K562 (cell line): ENCODE measurements at regions not wholly inside any gene's neighbourhood (a gene's known extent, or its start where the extent isn't known, plus 50 kb on each side); places are given as distances from the start of the nearest gene placed in this dataset.

Experiments used
- ATAC-seq: fragments of 200-7000 bp; cut with Tn5 transposase; 3 replicates; pipeline ENCODE4 v1.9.1; 2020; ENCODE audit warnings: moderate library complexity
- BruUV-seq: library from RNA; stranded (reverse); fragments of 400-500 nt; replicated peaks from 2 replicates; lab custom pipeline; 2021; lab: Mats Ljungman, UMichigan
- CTCF ChIA-PET: fragments of 300-600 bp; formaldehyde crosslinking; extraction: SDS; loops from one replicate; lab custom pipeline; 2021; ENCODE audit warnings: low intra/inter-chr PET ratio; lab: Yijun Ruan, JAX
- POLR2A ChIA-PET: fragments of 300-600, 350-650 bp; sonication (Branson Sonifier 250); formaldehyde crosslinking; extraction: SDS; loops from one replicate; lab custom pipeline; 2021; ENCODE audit warnings: antibody characterized with exemption, inconsistent platforms; lab: Yijun Ruan, JAX
- DNase-seq, 4 experiments: peaks; one replicate each; pipeline versions ENCODE4 v3.0.0 to v3.0.0-alpha.2; 2011 to 2018; ENCODE audit warnings: low spot score in 3 of 4, mixed read lengths in 3 of 4; ENCODE audit errors: extremely low read depth in 1 of 4
- FAIRE-seq: peaks from 2 replicates; lab custom pipeline; 2011; peaks lifted over from hg19 to GRCh38; lab: Jason Lieb, UNC
- H2AFZ ChIP-seq: 2 replicates; pipeline ENCODE4 v1.6.0; 2011; ENCODE audit warnings: low read depth, low read length, control low read depth, inconsistent platforms
- H3K27ac ChIP-seq: fragments of 200-600 bp; 3 replicates; pipeline ENCODE4 v1.8.0; 2011; ENCODE audit warnings: low read depth, mild to moderate bottlenecking, control low read depth, inconsistent platforms, low read length, moderate library complexity, mixed read lengths; ENCODE audit errors: extremely low read depth
- H3K27me3 ChIP-seq, 2 experiments: fragments of 300-600 bp in 1 of 2; 2 replicates in 1 of 2; 3 replicates in 1 of 2; pipeline versions ENCODE4 v1.6.0 to v1.8.0; 2011; ENCODE audit warnings: inconsistent platforms in 2 of 2, low read length in 2 of 2, mild to moderate bottlenecking in 1 of 2, mixed read lengths in 1 of 2, moderate library complexity in 1 of 2; ENCODE audit not compliant: control insufficient read depth in 2 of 2, insufficient read depth in 2 of 2
- H3K36me3 ChIP-seq: fragments of 300-600 bp; 3 replicates; pipeline ENCODE4 v1.8.0; 2011; ENCODE audit warnings: mild to moderate bottlenecking, low read length, inconsistent platforms; ENCODE audit not compliant: control insufficient read depth, insufficient read depth
- H3K4me1 ChIP-seq, 2 experiments: fragments of 200-600 bp in 1 of 2; replicated peaks in 1 of 2; 2 replicates in 1 of 2; 3 replicates in 1 of 2; pipeline versions ENCODE4 v1.5.1 to v1.8.0; 2011; ENCODE audit warnings: inconsistent platforms in 2 of 2, low read length in 2 of 2, mild to moderate bottlenecking in 1 of 2, mixed read lengths in 1 of 2, moderate library complexity in 1 of 2; ENCODE audit not compliant: control insufficient read depth in 2 of 2, insufficient read depth in 2 of 2
- H3K4me2 ChIP-seq: 2 replicates; pipeline ENCODE4 v1.6.1; 2011; ENCODE audit warnings: low read length, control low read depth, inconsistent platforms, mixed read lengths; ENCODE audit not compliant: insufficient read depth
- H3K4me3 ChIP-seq: fragments of 200-600 bp; sonication (generic), shearing (Covaris generic); 2 replicates; pipeline ENCODE4 v1.5.1; 2016; ENCODE audit warnings: control low read depth, inconsistent platforms
- H3K79me2 ChIP-seq: fragments of 200-600 bp; 3 replicates; pipeline ENCODE4 v1.8.0; 2011; ENCODE audit warnings: low read length, inconsistent platforms; ENCODE audit not compliant: control insufficient read depth, insufficient read depth
- H3K9ac ChIP-seq, 2 experiments: 2 replicates each; pipeline versions ENCODE4 v1.6.0 to v1.6.1; 2011; ENCODE audit warnings: low read depth in 2 of 2, low read length in 2 of 2, control low read depth in 1 of 2, inconsistent platforms in 1 of 2, mild to moderate bottlenecking in 1 of 2, mixed read lengths in 1 of 2; ENCODE audit not compliant: insufficient read depth in 1 of 2
- H3K9me1 ChIP-seq: one replicate; pipeline ENCODE4 v1.6.0; 2011; ENCODE audit warnings: inconsistent platforms, mild to moderate bottlenecking, low read length, moderate library complexity; ENCODE audit not compliant: control insufficient read depth, insufficient read depth
- H3K9me3 ChIP-seq: replicated peaks from 2 replicates; pipeline ENCODE4 v1.5.1; 2011; ENCODE audit warnings: low read depth, low read length, inconsistent platforms; ENCODE audit not compliant: control insufficient read depth, insufficient read depth
- H4K20me1 ChIP-seq: replicated peaks from 2 replicates; pipeline ENCODE4 v1.6.1; 2011; ENCODE audit warnings: low read length, inconsistent platforms, mixed read lengths; ENCODE audit not compliant: control insufficient read depth, insufficient read depth
- BDP1 ChIP-seq: IDR thresholded peaks from 3 replicates; pipeline ENCODE4 v1.6.1; 2011; ENCODE audit not compliant: insufficient read length, insufficient read depth
- BRD4 ChIP-seq: fragments of 200-600 bp; sonication (generic); IDR thresholded peaks from 2 replicates; pipeline ENCODE4 v1.6.1; 2017; ENCODE audit warnings: inconsistent platforms
- FOXA3 ChIP-seq, 2 experiments: fragments of 450-650 bp in 1 of 2; sonication (generic) in 1 of 2; formaldehyde crosslinking; IDR thresholded peaks in 1 of 2; conservative IDR thresholded peaks in 1 of 2; 2 replicates each; pipeline versions ENCODE4 v1.4.0 to v1.8.0; 2020 to 2022; ENCODE audit warnings: mild to moderate bottlenecking in 2 of 2, missing genetic modification reagents in 1 of 2
- FOXK1 ChIP-seq: sonication (generic); formaldehyde crosslinking; IDR thresholded peaks from 2 replicates; pipeline ENCODE4 v1.8.0; 2022; ENCODE audit warnings: missing genetic modification reagents, mild to moderate bottlenecking, borderline replicate concordance
- FOXK2 ChIP-seq, 2 experiments: fragments of 450-650 bp; IDR thresholded peaks in 1 of 2; conservative IDR thresholded peaks in 1 of 2; 2 replicates each; pipeline ENCODE4 v1.6.1; 2016; ENCODE audit warnings: low read depth in 2 of 2, mild to moderate bottlenecking in 1 of 2
- NCOA6 ChIP-seq: fragments of 450-650 bp; IDR thresholded peaks from 2 replicates; pipeline ENCODE4 v1.6.1; 2017; ENCODE audit warnings: mild to moderate bottlenecking
- POLR2A ChIP-seq: fragments of 450-650 bp; conservative IDR thresholded peaks from 2 replicates; pipeline ENCODE4 v1.6.1; 2016
- POLR2B ChIP-seq: fragments of 450-650 bp; IDR thresholded peaks from 2 replicates; pipeline ENCODE4 v1.6.1; 2018; ENCODE audit warnings: low read depth; ENCODE audit not compliant: partially characterized antibody
- ZNF133 ChIP-seq: fragments of 250-450 bp; sonication (Bioruptor Pico); IDR thresholded peaks from 2 replicates; pipeline ENCODE4 v1.4.0; 2020; ENCODE audit warnings: mild to moderate bottlenecking
- WGBS: fragments of 100-300 bp; shearing (Covaris generic); methylation state at CpG from one replicate; pipeline ENCODE4 v1.1.6; 2016; ENCODE audit warnings: low coverage, mixed read lengths; ENCODE audit not compliant: insufficient coverage; ENCODE audit errors: missing lambda C conversion rate; 5-methylcytosine and 5-hydroxymethylcytosine counted together
- in situ Hi-C: fragments of 300-500 bp; cut with MboI; formaldehyde crosslinking; loops from 4 replicates; pipeline ENCODE4 v1.15.0; 2018; ENCODE audit warnings: inconsistent platforms, mixed read lengths
- intact Hi-C: fragments of 100-400 bp; cut with micrococcal nuclease; formaldehyde crosslinking; loops from 2 replicates; pipeline ENCODE4 v1.14.2; 2022
- TF ChIP-seq, protein P1 (sequence below), 2 experiments: fragments of 450-650 bp; IDR thresholded peaks; 2 replicates each; pipeline ENCODE4 v1.6.1; 2016
- TF ChIP-seq, protein P2 (sequence below): sonication (generic); formaldehyde crosslinking; IDR thresholded peaks from 2 replicates; pipeline ENCODE4 v1.8.1; 2023; ENCODE audit warnings: missing genetic modification reagents, mild to moderate bottlenecking, borderline replicate concordance

DNA sequence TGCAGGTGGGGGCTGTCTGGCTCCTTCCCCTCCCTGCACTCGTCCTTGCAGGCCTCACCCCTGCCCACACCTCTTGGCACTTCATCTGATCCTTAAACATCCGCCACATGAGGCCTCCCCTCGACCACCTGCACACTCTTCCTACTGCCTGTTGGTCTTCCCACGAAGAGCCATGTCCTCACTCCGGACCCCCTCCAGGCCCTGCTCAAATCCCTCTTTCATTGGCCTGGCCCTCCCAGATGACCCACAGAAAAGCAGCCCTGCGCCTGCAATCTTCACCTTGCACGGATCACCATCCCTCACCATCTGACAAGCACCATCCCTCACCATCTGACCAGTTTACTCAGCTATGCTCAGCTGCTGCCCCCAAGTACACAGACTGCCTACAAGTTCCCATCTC lies 193.6 kb downstream of the BCL11B start:
- Histone ChIP-seq H3K4me1 (no peaks in the 10 kb centered on the region), H3K36me3 (no peaks in the 10 kb centered on the region), H3K9ac (no peak overlapping the region), H2AFZ (no peak overlapping the region), H3K9me3 (no peaks in the 10 kb centered on the region), H3K4me2 (no peak overlapping the region), H3K27ac (no peak overlapping the region), H3K79me2 (no peaks in the 10 kb centered on the region), H3K9me1 (no peaks in the 10 kb centered on the region), H3K4me3 (no peak overlapping the region), H4K20me1 (no peaks in the 10 kb centered on the region), H3K27me3 (no peaks in the 10 kb centered on the region)
- no TSS peak for BruUV-seq
- in situ Hi-C loops = no loop called here
- ATAC-seq = no peak
- no peak for DNase-seq
- ChIA-PET POLR2A (no interaction called here), CTCF (no interaction called here)
- intact Hi-C loops = no loop called here
- WGBS = 0% methylated on average over 2 of the region's 7 CpGs
- FAIRE-seq = no peak
- TF ChIP-seq NCOA6 = no peak

DNA sequence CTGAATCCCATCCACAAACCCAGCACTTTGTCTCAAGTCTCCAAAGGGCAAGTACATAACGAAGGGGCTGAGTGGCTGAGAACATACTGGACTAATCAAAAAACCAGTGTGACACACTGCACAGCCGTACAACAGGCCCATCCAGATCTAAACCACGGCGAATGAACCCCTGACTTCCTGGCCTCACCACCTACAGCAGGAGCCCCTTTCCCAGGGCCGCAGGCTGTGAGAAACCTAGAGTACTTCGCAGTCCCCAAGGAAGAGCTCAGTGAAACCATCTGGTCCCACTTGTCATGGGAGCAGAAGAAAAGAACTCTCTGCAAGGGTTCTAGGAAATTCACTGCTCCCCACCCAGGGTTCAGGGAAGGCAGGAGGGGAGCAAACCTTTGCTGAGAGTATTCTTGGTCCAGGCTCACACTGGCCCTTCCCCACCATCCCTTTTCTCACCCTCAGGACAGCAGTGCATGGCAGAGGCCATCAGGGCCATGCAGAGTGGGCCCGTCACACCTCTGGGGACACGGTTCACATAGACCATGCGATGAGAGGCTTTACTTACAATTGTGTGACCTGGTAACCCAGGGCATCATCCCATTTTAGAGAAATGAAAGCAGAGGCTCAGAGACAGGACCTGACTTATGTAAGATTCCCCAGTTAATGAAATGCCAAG lies 192.8 kb downstream of the BCL11B start:
- Histone ChIP-seq H3K27me3 (no peaks in the 10 kb centered on the region), H3K4me1 (no peaks in the 10 kb centered on the region), H4K20me1 (no peaks in the 10 kb centered on the region), H3K9me1 (no peaks in the 10 kb centered on the region), H2AFZ (no peak overlapping the region), H3K36me3 (no peaks in the 10 kb centered on the region), H3K9ac (no peak overlapping the region), H3K4me2 (no peak overlapping the region), H3K4me3 (no peak overlapping the region), H3K79me2 (no peaks in the 10 kb centered on the region), H3K27ac (no peak overlapping the region), H3K9me3 (no peaks in the 10 kb centered on the region)
- ATAC-seq = no peak
- ChIA-PET CTCF (no interaction called here), POLR2A (no interaction called here)
- no peak for FAIRE-seq
- no TSS peak for BruUV-seq
- no peak for DNase-seq
- intact Hi-C loops = no loop called here
- WGBS = 0% methylated on average over 6 of the region's 9 CpGs
- in situ Hi-C loops = no loop called here
- TF ChIP-seq FOXA3 (CRISPR knock-in tag; conservative IDR thresholded peaks at IDR 0.05 in 1 of 2, IDR thresholded peaks at IDR 0.05 in 1 of 2) = no peak
- no peak for TF ChIP-seq POLR2A
- TF ChIP-seq, protein P1, sequence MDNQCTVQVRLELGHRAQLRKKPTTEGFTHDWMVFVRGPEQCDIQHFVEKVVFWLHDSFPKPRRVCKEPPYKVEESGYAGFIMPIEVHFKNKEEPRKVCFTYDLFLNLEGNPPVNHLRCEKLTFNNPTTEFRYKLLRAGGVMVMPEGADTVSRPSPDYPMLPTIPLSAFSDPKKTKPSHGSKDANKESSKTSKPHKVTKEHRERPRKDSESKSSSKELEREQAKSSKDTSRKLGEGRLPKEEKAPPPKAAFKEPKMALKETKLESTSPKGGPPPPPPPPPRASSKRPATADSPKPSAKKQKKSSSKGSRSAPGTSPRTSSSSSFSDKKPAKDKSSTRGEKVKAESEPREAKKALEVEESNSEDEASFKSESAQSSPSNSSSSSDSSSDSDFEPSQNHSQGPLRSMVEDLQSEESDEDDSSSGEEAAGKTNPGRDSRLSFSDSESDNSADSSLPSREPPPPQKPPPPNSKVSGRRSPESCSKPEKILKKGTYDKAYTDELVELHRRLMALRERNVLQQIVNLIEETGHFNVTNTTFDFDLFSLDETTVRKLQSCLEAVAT (IDR thresholded peaks at IDR 0.05) = no peak
- no peak for TF ChIP-seq FOXK1 (CRISPR knock-in tag)
- TF ChIP-seq POLR2B = no peak
- TF ChIP-seq FOXK2 (conservative IDR thresholded peaks at IDR 0.05 in 1 of 2, IDR thresholded peaks at IDR 0.05 in 1 of 2; ENCODE audit: low read depth in 2 of 2) = no peak
- no peak for TF ChIP-seq BRD4
- no peak for TF ChIP-seq BDP1
- TF ChIP-seq ZNF133 = no peak
- TF ChIP-seq, protein P2, sequence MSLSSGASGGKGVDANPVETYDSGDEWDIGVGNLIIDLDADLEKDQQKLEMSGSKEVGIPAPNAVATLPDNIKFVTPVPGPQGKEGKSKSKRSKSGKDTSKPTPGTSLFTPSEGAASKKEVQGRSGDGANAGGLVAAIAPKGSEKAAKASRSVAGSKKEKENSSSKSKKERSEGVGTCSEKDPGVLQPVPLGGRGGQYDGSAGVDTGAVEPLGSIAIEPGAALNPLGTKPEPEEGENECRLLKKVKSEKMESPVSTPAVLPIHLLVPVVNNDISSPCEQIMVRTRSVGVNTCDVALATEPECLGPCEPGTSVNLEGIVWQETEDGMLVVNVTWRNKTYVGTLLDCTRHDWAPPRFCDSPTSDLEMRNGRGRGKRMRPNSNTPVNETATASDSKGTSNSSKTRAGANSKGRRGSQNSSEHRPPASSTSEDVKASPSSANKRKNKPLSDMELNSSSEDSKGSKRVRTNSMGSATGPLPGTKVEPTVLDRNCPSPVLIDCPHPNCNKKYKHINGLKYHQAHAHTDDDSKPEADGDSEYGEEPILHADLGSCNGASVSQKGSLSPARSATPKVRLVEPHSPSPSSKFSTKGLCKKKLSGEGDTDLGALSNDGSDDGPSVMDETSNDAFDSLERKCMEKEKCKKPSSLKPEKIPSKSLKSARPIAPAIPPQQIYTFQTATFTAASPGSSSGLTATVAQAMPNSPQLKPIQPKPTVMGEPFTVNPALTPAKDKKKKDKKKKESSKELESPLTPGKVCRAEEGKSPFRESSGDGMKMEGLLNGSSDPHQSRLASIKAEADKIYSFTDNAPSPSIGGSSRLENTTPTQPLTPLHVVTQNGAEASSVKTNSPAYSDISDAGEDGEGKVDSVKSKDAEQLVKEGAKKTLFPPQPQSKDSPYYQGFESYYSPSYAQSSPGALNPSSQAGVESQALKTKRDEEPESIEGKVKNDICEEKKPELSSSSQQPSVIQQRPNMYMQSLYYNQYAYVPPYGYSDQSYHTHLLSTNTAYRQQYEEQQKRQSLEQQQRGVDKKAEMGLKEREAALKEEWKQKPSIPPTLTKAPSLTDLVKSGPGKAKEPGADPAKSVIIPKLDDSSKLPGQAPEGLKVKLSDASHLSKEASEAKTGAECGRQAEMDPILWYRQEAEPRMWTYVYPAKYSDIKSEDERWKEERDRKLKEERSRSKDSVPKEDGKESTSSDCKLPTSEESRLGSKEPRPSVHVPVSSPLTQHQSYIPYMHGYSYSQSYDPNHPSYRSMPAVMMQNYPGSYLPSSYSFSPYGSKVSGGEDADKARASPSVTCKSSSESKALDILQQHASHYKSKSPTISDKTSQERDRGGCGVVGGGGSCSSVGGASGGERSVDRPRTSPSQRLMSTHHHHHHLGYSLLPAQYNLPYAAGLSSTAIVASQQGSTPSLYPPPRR (CRISPR knock-in tag) = no peak
